LNCaP clone FGC (cell line): ENCODE measurements at regions not wholly inside any gene's neighbourhood (a gene's known extent, or its start where the extent isn't known, plus 50 kb on each side); places are given as distances from the start of the nearest gene placed in this dataset.

Experiments used
- DNase-seq: peaks from one replicate; pipeline ENCODE4 v3.0.0-alpha.2; 2011; ENCODE audit warnings: low read depth
- H3K4me3 ChIP-seq: 2 replicates; pipeline ENCODE4 v1.5.1; 2011; ENCODE audit warnings: mild to moderate bottlenecking, low read depth, low read length, control low read depth
- CTCF ChIP-seq: IDR thresholded peaks from 2 replicates; pipeline ENCODE4 v1.5.1; 2012; ENCODE audit warnings: mild to moderate bottlenecking; ENCODE audit not compliant: control insufficient read depth, insufficient read depth; ENCODE audit errors: extremely low read depth

- DNase-seq: no peak
- no peak for TF ChIP-seq CTCF
- H3K4me3 ChIP-seq: no peak overlapping the region
These were observed 64.0 kb upstream of the LRRC1 start for GRCh38 chr6:53730767-53731166.

GRCh38 chr6:53728570-53729194 lies 63.1 kb upstream of the KLHL31 start:
- DNase-seq: no peak
- TF ChIP-seq CTCF: peak; percentile 85
- H3K4me3 ChIP-seq: no peak overlapping the region

GRCh38 chr6:53727748-53728147 lies 62.2 kb upstream of the KLHL31 start:
- no peak overlapping the region for H3K4me3 ChIP-seq
- TF ChIP-seq CTCF: no peak
- no peak for DNase-seq

DNA sequence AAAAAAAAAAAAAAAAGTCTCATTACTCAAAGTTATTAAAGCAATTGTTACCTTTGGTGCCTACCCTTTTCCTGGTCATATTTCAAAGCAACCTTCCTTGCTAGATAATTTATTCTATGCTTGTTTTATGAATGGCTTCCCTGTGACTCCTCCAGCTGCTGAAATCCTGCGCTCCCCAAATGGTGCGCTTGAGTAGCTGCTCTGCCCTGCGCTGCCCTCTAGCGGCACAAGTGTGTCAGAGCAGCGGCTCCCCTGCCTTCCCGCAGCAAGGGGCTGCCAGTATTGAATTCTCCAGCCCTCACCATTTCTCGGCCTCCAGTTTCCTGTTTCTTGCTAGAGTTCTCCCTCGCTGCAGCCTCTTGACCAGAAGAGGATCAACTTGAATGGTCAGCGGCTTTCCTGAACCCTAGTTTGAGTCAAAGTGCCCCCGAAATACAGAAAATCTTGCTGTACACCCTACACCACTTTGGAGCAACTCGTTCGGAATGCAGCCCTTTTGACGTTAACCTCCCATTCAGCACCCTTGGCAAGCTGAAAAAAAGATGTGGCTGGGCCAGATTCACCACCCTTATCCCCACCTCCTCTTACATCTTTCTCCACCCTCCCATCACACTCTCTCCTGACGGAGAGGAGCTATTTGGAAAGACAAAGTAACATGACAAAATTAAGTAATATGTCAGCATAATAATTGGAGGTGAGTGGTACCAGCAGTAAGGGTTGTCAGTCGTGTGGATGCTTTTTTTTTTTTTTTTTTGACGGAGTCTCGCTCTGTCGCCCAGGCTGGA lies 60.4 kb upstream of the KLHL31 start:
- H3K4me3 ChIP-seq: no peak overlapping the region
- DNase-seq: peak; percentile 28
- TF ChIP-seq CTCF: peak; percentile 95

- no peak for DNase-seq
- no peak overlapping the region for H3K4me3 ChIP-seq
- no peak for TF ChIP-seq CTCF
These were observed 58.9 kb upstream of the KLHL31 start for GRCh38 chr6:53724501-53724900.

- peak; percentile 70 for DNase-seq
- no peak overlapping the region for H3K4me3 ChIP-seq
- no peak for TF ChIP-seq CTCF
These were observed 57.8 kb upstream of the KLHL31 start for GRCh38 chr6:53723331-53723730.
